Type B pancreatic cell (in vitro differentiated cells): ENCODE measurements at regions not wholly inside any gene's neighbourhood (a gene's known extent, or its start where the extent isn't known, plus 50 kb on each side); places are given as distances from the start of the nearest gene placed in this dataset.

Experiments
- DNase-seq: peaks from one replicate; pipeline ENCODE4 v3.0.0; 2021; ENCODE audit warnings: mixed read lengths; ENCODE audit not compliant: unreplicated experiment; ENCODE audit errors: extremely low spot score
- H3K27ac Mint-ChIP-seq: 2 replicates; pipeline ENCODE4 v1.8.0; 2021; ENCODE audit warnings: mild to moderate bottlenecking, mixed read lengths
- H3K27me3 Mint-ChIP-seq: 2 replicates; pipeline ENCODE4 v1.8.0; 2021; ENCODE audit warnings: mixed read lengths
- H3K36me3 Mint-ChIP-seq: 2 replicates; pipeline ENCODE4 v1.8.0; 2021; ENCODE audit warnings: mixed read lengths
- H3K4me1 Mint-ChIP-seq: one replicate; pipeline ENCODE4 v1.8.0; 2021; ENCODE audit warnings: mixed read lengths; ENCODE audit not compliant: unreplicated experiment
- H3K4me3 Mint-ChIP-seq: 2 replicates; pipeline ENCODE4 v1.8.0; 2021; ENCODE audit warnings: mild to moderate bottlenecking, mixed read lengths
- H3K9me3 Mint-ChIP-seq: 2 replicates; pipeline ENCODE4 v1.8.0; 2021; ENCODE audit warnings: mixed read lengths
- CTCF ChIP-seq: fragments of 200-600 bp; sonication (generic); conservative IDR thresholded peaks from 2 replicates; pipeline ENCODE4 v1.5.0; 2021; ENCODE audit warnings: antibody characterized with exemption, mild to moderate bottlenecking

- Mint-ChIP-seq H3K4me3 (no peak overlapping the region), H3K9me3 (no peaks in the 10 kb centered on the region), H3K27me3 (peaks cover 11% of the 10 kb centered on the region), H3K36me3 (no peaks in the 10 kb centered on the region), H3K27ac (no peak overlapping the region), H3K4me1 (no peaks in the 10 kb centered on the region)
- TF ChIP-seq CTCF = no peak
- DNase-seq = no peak
These were observed 112.2 kb upstream of the RAB18 start for GRCh38 chr10:27391916-27392315.

- no peaks in the 10 kb centered on the region for H3K9me3 Mint-ChIP-seq
- peaks cover 11% of the 10 kb centered on the region for H3K27me3 Mint-ChIP-seq
- H3K4me3 Mint-ChIP-seq = no peak overlapping the region
- DNase-seq = no peak
- no peaks in the 10 kb centered on the region for H3K36me3 Mint-ChIP-seq
- no peak for TF ChIP-seq CTCF
- H3K27ac Mint-ChIP-seq = no peak overlapping the region
- no peaks in the 10 kb centered on the region for H3K4me1 Mint-ChIP-seq
These were observed 112.8 kb upstream of the RAB18 start for GRCh38 chr10:27391325-27391724.

- Mint-ChIP-seq H3K36me3 (no peaks in the 10 kb centered on the region), H3K9me3 (no peaks in the 10 kb centered on the region), H3K4me3 (no peak overlapping the region), H3K4me1 (no peaks in the 10 kb centered on the region), H3K27me3 (peaks cover 11% of the 10 kb centered on the region), H3K27ac (no peak overlapping the region)
- TF ChIP-seq CTCF = no peak
- no peak for DNase-seq
These were observed 113.4 kb upstream of the RAB18 start for GRCh38 chr10:27390681-27391080.

- Mint-ChIP-seq H3K9me3 (no peaks in the 10 kb centered on the region), H3K27me3 (peaks cover 11% of the 10 kb centered on the region), H3K36me3 (no peaks in the 10 kb centered on the region), H3K4me3 (no peak overlapping the region), H3K4me1 (no peaks in the 10 kb centered on the region), H3K27ac (no peak overlapping the region)
- DNase-seq = no peak
- TF ChIP-seq CTCF = no peak
These were observed 115.2 kb upstream of the RAB18 start for GRCh38 chr10:27388761-27389399.

- Mint-ChIP-seq H3K9me3 (no peaks in the 10 kb centered on the region), H3K4me1 (no peaks in the 10 kb centered on the region), H3K4me3 (no peak overlapping the region), H3K27ac (no peak overlapping the region), H3K36me3 (no peaks in the 10 kb centered on the region), H3K27me3 (peaks cover 3% of the 10 kb centered on the region)
- DNase-seq = no peak
- no peak for TF ChIP-seq CTCF
These were observed 120.2 kb upstream of the RAB18 start for GRCh38 chr10:27383595-27384542.
